ENCODE measurements at regions not wholly inside any gene's neighbourhood (a gene's known extent, or its start where the extent isn't known, plus 50 kb on each side); places are given as distances from the start of the nearest gene placed in this dataset.

DNA sequence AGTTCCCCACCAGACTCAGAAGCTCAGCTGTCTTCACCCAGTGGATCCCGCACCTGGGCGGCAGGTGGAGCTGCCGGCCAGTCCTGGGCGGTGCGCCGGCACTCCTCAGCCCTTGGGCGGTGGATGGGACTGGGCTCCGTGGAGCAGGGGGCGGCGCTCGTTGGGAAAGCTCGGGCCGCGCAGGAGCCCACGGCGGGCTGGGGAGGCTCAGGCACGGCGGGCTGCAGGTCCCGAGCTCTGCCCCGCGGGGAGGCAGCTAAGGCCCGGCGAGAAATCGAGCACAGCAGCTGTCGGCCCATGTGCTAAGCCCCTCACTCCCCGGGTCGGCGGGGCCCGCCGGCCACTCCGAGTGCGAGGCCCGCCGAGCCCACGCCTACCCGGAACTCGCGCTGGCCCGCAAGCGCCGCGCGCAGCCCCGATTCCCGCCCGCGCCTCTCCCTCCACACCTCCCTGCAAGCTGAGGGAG, 560.0 kb downstream of the BRINP1 start:
- FAIRE-seq, result no peak

DNA sequence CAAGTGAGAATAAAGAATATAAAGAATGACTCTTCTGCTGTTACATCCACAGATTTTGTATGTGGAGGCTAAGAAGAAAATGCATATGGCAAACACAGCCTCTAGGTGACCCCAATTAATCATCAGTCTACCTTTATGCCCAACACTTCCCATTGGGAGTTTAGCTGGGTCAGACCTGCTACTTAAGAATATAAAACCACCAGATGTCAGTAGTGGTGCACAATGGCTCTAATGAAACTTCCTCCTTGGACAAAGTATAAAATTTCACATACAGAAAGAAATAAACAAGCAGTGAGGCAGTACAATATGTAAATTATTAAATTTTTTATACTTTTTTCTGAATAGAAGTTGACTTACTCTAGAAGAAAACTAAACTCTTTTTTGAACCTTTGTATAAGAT, 539.9 kb downstream of the BRINP1 start:
- no peak for FAIRE-seq

DNA sequence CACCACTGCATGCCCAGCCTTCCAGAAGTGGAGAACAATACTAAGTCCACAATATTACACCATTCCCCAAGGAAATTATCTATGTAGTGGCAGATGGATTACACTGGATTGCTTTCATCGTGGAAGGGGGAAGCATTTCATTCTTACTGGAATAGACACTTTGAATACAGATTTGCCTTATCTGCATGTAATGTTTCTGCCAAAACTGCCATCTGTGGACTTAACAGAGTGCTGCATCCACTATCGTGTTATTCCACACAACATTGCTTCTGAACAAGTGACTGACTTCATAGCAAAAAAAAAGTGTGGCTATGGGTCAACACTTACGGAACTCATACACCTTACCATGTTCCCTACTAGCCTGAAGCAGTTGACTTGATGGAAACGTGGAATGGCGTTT, 536.9 kb downstream of the BRINP1 start:
- FAIRE-seq, result no peak

- no peak for FAIRE-seq
These were observed 532.3 kb downstream of the BRINP1 start for GRCh38 chr9:118836891-118837290.

GRCh38 chr9:118871531-118871930, 497.7 kb downstream of the BRINP1 start:
- FAIRE-seq, result no peak

DNA sequence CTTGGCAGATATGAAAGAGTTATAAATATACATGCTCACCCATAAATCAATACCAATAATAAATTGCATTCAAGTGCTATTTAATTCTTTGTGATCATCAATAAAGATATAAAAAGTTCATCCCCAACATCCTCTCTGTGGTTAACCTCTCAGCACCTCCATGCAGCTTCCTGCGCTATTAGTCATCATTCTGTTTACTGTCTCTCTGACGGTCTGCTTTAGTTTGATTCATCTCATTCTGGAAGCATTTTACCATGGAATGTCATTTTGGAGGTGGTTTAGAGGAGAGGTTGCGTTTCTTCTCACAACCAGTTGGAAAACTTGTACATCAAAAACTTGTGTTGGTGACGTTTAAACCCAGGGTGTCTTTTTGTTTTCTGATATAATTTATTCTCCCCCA, 486.6 kb downstream of the BRINP1 start:
- no peak for FAIRE-seq

DNA sequence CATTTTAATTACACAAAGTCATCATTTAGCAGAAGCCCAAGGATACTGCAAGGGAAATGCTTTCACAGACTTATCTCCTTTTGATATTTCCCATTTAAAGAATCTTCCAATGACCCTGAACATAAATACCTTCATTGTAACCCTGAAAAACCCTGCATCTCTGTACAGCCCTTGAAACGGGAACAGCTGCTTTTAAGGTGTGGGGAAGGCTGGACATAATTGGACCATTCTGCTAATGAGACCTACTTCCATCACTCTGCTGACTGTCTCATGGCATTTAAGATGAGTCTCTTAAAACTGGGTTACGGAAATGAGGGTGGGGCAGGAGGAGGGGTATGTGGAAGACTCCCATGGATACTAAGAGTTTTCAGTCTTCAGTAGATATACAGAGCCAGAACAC, 485.8 kb downstream of the BRINP1 start:
- no peak for FAIRE-seq

DNA sequence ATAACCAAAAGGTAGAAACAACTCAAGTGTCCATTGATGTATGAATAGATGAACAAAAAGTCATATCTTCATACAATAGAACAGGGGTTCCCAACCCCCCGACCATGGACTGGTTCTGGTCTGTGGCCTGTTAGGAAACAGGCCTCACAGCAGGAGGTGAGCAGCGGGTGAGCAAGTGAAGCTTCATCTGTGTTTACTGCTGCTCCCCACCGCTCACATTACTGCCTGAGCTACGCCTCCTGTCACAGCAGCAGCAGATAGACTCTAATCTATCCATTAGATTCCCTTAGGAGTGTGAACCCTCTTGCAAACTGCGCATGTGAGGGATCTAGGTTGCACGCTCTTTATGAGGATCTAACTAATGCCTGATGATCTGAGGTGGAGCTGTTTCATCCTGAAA, 478.0 kb downstream of the BRINP1 start:
- no peak for FAIRE-seq

- FAIRE-seq, result peak; percentile 99
These were observed 472.8 kb downstream of the BRINP1 start for GRCh38 chr9:118896324-118897000.

DNA sequence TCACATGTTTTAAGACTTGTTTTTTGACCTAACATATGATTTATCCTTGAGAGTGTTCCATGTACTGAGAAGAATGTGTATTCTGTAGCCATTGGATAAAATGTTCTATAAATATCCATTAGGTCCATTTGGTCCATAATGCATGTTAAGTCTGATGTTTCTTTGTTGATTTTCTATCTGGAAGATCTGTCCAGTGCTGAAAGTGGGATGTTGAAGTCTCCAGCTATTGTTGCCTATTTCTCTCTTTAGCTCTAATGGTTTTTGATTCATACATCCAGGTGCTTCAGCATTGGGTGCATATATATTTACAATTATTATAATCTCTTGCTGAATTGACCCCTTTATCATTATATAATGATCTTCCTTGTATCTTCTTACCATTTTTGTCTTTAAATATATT, 451.1 kb downstream of the BRINP1 start:
- FAIRE-seq, result no peak

DNA sequence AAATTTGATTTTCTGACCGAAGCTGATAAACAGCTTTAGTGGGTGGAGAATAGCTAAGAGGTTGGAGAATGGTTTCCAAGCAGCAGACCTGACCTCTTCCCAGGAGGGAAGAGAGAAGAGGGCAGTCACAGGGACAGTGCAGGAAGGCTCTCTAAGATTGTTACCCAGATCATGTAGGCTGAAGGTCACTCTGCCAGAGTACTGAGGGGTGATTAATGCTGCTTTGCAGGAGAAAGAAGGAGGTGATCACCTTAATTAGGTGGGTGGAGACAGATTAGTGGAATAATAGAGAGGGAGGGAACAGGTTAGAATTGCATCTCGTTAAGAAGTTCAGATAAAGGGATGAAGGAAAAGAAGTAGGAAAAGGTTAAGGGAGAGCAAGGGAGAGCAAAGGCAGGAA, 440.5 kb downstream of the BRINP1 start:
- FAIRE-seq, result no peak

GRCh38 chr9:118929287-118929686, 439.9 kb downstream of the BRINP1 start:
- no peak for FAIRE-seq

- no peak for FAIRE-seq
These were observed 437.3 kb downstream of the BRINP1 start for GRCh38 chr9:118931941-118932340.

DNA sequence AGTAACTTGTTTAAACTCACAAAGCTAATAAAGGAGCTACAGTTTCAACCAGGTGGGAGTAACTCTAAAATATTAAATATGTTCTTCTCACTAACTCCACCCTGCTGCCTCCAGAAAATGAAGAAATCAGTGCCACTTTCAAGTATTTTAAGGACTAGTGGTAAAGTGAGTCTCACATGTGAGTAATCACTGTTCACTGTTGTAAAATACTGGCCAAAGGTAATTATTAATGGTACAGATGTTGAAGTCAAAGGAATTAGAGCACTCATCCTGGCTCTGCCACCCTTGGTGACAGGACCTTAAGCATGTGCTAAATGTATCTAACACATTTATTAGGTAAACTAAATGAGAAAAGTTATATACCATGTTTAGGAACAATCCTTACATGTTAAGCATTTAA, 430.7 kb downstream of the BRINP1 start:
- no peak for FAIRE-seq

- no peak for FAIRE-seq
These were observed 428.8 kb downstream of the BRINP1 start for GRCh38 chr9:118940473-118940872.

DNA sequence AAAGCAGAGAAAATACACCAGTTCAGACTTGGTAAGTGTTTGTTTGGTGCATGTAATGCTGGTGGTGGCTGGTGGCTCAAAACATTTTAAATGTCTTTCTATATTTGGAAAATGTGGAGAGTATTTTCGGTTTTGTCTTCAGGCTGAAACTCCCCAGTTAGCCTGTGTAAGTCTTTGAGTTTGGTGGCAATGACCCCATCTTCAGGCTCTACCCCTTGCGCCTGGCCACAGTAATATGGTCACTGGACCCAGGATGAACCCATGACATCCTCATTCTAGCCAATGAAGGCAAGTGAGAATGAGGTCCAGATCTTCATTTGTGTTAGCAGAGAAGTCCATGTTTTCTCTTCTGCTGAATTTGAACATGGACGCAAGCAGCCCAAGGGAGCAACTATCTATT, 422.6 kb downstream of the BRINP1 start:
- FAIRE-seq, result no peak

DNA sequence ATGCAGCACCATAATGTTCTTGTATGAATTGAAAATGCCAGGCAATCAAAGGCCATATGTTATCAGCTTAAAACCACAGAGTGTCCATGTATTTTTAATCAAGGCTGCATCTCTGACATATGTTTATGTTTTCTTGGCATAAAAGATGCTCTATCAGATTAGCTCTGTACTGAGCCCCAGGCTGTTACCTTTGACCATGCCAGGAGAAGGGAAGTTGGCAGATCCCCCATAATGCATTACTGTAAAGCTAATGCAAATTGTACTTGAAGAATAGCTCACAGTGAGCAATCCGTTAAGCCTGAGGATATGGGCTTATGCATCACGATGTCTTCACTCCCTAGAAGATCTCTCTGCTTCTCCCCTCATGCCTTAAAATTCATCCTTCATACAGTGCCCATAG, 414.4 kb downstream of the BRINP1 start:
- FAIRE-seq, result no peak

GRCh38 chr9:118957585-118957984, 411.6 kb downstream of the BRINP1 start:
- no peak for FAIRE-seq

DNA sequence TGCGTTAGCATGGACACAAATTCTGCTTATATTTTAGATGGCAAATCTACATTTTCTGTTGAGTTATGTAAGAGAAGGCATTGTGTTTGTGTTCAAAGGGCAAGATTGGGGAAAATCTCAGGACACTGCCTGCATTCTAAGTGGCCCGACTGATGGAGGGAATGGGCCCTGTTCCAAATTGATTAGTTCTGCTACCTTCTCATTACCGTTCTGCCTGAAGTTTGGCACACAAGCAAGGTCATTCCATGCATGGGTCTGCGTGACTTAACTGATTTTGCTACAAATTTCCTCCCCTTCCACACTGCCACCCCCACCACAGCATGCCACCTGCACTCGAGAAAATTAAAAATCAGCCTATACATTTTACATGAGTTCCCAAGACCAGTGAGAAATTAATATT, 409.9 kb downstream of the BRINP1 start:
- FAIRE-seq, result no peak

DNA sequence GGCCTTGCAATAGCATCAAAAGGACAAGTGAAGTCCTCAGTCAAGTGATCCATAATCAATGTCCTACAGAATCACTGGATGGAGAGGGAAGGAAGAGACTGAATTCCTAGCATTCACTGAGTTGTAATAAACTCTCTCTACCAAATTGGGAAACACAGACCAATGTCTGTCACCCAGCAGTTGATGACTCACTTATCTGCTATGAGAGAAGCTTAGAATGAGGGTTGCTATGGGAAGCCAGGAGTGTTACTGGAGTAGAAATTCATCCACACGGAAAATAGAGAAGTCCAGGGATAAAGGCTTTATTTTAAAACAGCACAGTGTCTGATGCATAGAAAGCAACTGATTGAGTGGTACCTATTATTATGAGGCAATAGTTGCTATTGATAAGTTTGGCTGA, 407.4 kb downstream of the BRINP1 start:
- no peak for FAIRE-seq

- FAIRE-seq, result no peak
These were observed 406.8 kb downstream of the BRINP1 start for GRCh38 chr9:118962426-118962825.

GRCh38 chr9:118963674-118964073, 405.6 kb downstream of the BRINP1 start:
- no peak for FAIRE-seq

GRCh38 chr9:118967901-118968300, 401.3 kb downstream of the BRINP1 start:
- no peak for FAIRE-seq

DNA sequence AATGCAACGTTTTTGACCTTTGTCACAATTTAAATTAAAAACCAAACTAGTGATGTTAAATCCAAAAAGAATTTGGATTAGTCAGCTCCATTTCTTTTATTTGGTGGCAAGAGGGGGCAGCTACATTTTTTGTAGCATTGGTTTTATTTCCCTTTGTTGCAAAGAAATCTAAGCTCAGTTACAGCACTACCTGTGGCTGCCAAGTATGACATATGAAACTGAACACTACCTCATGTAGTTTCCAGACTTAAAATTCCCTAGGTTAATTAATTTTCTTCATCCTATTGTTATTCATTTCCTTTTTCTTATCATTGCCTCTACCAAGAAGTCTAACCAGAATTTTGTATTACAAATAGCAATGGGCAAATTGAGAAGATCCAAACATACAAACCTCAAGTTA, 393.5 kb downstream of the BRINP1 start:
- FAIRE-seq, result no peak

DNA sequence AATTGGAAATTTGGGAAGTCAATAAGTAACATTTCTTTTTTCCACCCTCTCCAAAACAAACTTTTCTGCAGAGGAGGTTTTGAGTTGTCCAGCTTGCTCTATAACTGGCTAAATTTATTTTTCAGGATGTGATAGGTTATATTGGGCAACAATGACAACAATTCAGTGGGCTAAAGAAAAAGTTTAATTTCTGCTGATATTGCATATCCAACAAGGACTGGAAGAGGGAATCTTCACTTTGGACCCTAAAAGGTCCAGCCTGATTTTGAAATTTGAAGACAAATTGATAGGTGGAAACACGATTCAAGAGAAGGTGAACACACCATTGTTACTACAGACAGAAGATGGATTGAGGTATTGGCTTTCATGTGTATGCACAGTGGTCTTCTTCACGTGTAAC, 393.1 kb downstream of the BRINP1 start:
- no peak for FAIRE-seq

DNA sequence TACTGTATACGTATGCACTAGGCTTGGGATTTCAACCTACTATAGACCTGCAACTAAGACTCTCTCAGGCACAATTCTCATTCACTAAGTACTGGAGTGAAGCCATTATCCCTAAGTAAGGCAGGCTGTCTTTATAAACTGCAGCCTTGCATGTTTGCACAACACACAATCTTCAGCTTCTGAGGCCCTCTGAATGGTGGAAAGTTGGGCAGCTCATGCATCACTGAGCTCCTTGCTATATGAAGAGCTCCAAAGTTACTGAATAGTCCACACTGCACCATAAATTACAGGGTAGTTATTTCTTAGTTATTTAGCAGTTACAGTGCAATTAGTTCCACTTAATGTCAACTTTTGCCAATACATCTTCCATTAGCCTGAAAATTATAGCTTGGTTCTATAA, 384.6 kb downstream of the BRINP1 start:
- FAIRE-seq, result no peak
